IMR-90 (cell line): ENCODE measurements at regions not wholly inside any gene's neighbourhood (a gene's known extent, or its start where the extent isn't known, plus 50 kb on each side); places are given as distances from the start of the nearest gene placed in this dataset.

Experiments used
- ATAC-seq: fragments of 200-7000 bp; cut with Tn5 transposase; 2 replicates; pipeline ENCODE4 v1.9.1; 2020; ENCODE audit warnings: low read depth, mild to moderate bottlenecking, moderate library complexity
- BruUV-seq: library from RNA; stranded (reverse); fragments of 400-500 nt; replicated peaks from 2 replicates; lab custom pipeline; 2021; lab: Mats Ljungman, UMichigan
- CTCF ChIA-PET: fragments of 300-600 bp; formaldehyde crosslinking; extraction: SDS; loops from one replicate; lab custom pipeline; 2021; ENCODE audit warnings: antibody characterized with exemption; lab: Yijun Ruan, JAX
- POLR2A ChIA-PET: fragments of 300-600 bp; sonication (Branson Sonifier 250); formaldehyde crosslinking; loops from one replicate; lab custom pipeline; 2022; ENCODE audit warnings: antibody characterized with exemption; ENCODE audit not compliant: unreplicated experiment; lab: Charles Lee
- DNase-seq: peaks from one replicate; pipeline ENCODE4 v3.0.0; 2013
- H2AFZ ChIP-seq: replicated peaks from 2 replicates; pipeline ENCODE3; 2013; ENCODE audit warnings: low read length, mild to moderate bottlenecking; ENCODE audit not compliant: poor library complexity
- H2AK5ac ChIP-seq: 2 replicates; pipeline ENCODE4 v1.6.1; 2013; ENCODE audit warnings: low read depth, low read length, inconsistent platforms
- H2AK9ac ChIP-seq: replicated peaks from 2 replicates; pipeline ENCODE3; 2013; ENCODE audit warnings: mild to moderate bottlenecking, low read depth, low read length, moderate library complexity; ENCODE audit not compliant: poor library complexity
- H2BK120ac ChIP-seq: 2 replicates; pipeline ENCODE4 v1.6.1; 2013; ENCODE audit warnings: low read depth, low read length, inconsistent platforms
- H2BK15ac ChIP-seq: 3 replicates; pipeline ENCODE4 v1.6.1; 2013; ENCODE audit warnings: low read depth, low read length, inconsistent platforms
- H2BK20ac ChIP-seq: 2 replicates; pipeline ENCODE4 v1.6.1; 2013; ENCODE audit warnings: low read depth, mild to moderate bottlenecking, inconsistent platforms, low read length, moderate library complexity
- H2BK5ac ChIP-seq: 2 replicates; pipeline ENCODE4 v1.6.1; 2013; ENCODE audit warnings: mild to moderate bottlenecking, low read depth, low read length, inconsistent platforms; ENCODE audit not compliant: poor library complexity, severe bottlenecking
- H3K14ac ChIP-seq: replicated peaks from 2 replicates; pipeline ENCODE4 v1.6.1; 2013; ENCODE audit warnings: low read depth, low read length, inconsistent platforms
- H3K18ac ChIP-seq: 2 replicates; pipeline ENCODE4 v1.6.1; 2013; ENCODE audit warnings: low read depth, low read length, control low read depth
- H3K23ac ChIP-seq: 2 replicates; pipeline ENCODE4 v1.6.1; 2013; ENCODE audit warnings: low read depth, low read length, inconsistent platforms
- H3K27ac ChIP-seq: 2 replicates; pipeline ENCODE4 v1.5.1; 2013; ENCODE audit warnings: mild to moderate bottlenecking, control low read depth, low read length; ENCODE audit not compliant: insufficient read depth
- H3K27me3 ChIP-seq: 2 replicates; pipeline ENCODE4 v1.6.1; 2013; ENCODE audit warnings: low read length; ENCODE audit not compliant: control insufficient read depth, insufficient read depth
- H3K36me3 ChIP-seq: 2 replicates; pipeline ENCODE4 v1.6.1; 2013; ENCODE audit warnings: low read length, mixed read lengths; ENCODE audit not compliant: control insufficient read depth, insufficient read depth
- H3K4ac ChIP-seq: 2 replicates; pipeline ENCODE4 v1.6.1; 2013; ENCODE audit warnings: low read depth, low read length, inconsistent platforms
- H3K4me1 ChIP-seq: 2 replicates; pipeline ENCODE4 v1.6.1; 2013; ENCODE audit warnings: low read length, mixed read lengths; ENCODE audit not compliant: control insufficient read depth, insufficient read depth
- H3K4me2 ChIP-seq: 2 replicates; pipeline ENCODE4 v1.6.1; 2013; ENCODE audit warnings: low read depth, mild to moderate bottlenecking, control low read depth, low read length, moderate library complexity
- H3K4me3 ChIP-seq: 2 replicates; pipeline ENCODE4 v1.5.1; 2013; ENCODE audit warnings: low read depth, mild to moderate bottlenecking, control low read depth, low read length, moderate library complexity; ENCODE audit not compliant: insufficient read depth
- H3K56ac ChIP-seq: 2 replicates; pipeline ENCODE4 v1.6.1; 2013; ENCODE audit warnings: low read length, inconsistent platforms; ENCODE audit not compliant: insufficient read depth; ENCODE audit errors: extremely low read depth
- H3K79me1 ChIP-seq, 2 experiments: 2 replicates each; pipeline ENCODE4 v1.6.1; 2013; ENCODE audit warnings: low read length in 2 of 2, inconsistent platforms in 1 of 2, low read depth in 1 of 2
- H3K9ac ChIP-seq: 2 replicates; pipeline ENCODE4 v1.6.1; 2013; ENCODE audit warnings: low read depth, low read length, control low read depth
- H3K9me1 ChIP-seq: 2 replicates; pipeline ENCODE4 v1.6.1; 2013; ENCODE audit warnings: low read length, inconsistent platforms; ENCODE audit not compliant: insufficient read depth
- H3K9me3 ChIP-seq: 2 replicates; pipeline ENCODE4 v1.6.1; 2013; ENCODE audit warnings: low read length; ENCODE audit not compliant: control insufficient read depth, insufficient read depth
- H4K20me1 ChIP-seq: 2 replicates; pipeline ENCODE4 v1.6.1; 2013; ENCODE audit warnings: low read length, inconsistent platforms; ENCODE audit not compliant: insufficient read depth
- H4K5ac ChIP-seq: 2 replicates; pipeline ENCODE4 v1.6.1; 2013; ENCODE audit warnings: mild to moderate bottlenecking, low read depth, low read length, control low read depth
- H4K8ac ChIP-seq, 2 experiments: 2 replicates each; pipeline ENCODE4 v1.6.1; 2013; ENCODE audit warnings: low read depth in 2 of 2, low read length in 2 of 2, control low read depth in 1 of 2, inconsistent platforms in 1 of 2
- H4K91ac ChIP-seq: 2 replicates; pipeline ENCODE4 v1.6.1; 2013; ENCODE audit warnings: low read depth, low read length, inconsistent platforms; ENCODE audit not compliant: insufficient read depth
- BHLHE40 ChIP-seq: fragments of 150-350 bp; IDR thresholded peaks from 2 replicates; pipeline ENCODE4 v1.6.1; 2016; ENCODE audit warnings: mild to moderate bottlenecking, low read depth, low read length
- CEBPB ChIP-seq: IDR thresholded peaks from 2 replicates; pipeline ENCODE4 v1.6.1; 2012; ENCODE audit warnings: low read depth, low read length, improper control_type of control experiment
- CHD1 ChIP-seq: IDR thresholded peaks from 2 replicates; pipeline ENCODE4 v1.6.1; 2012; ENCODE audit warnings: low read depth, low read length, improper control_type of control experiment
- ELK1 ChIP-seq: fragments of 150-350 bp; IDR thresholded peaks from 2 replicates; pipeline ENCODE4 v1.6.1; 2016; ENCODE audit warnings: low read depth, mild to moderate bottlenecking, low read length, moderate library complexity, borderline replicate concordance
- FOS ChIP-seq: fragments of 150-350 bp; IDR thresholded peaks from 2 replicates; pipeline ENCODE4 v1.6.1; 2016; ENCODE audit warnings: low read depth, low read length
- MAFK ChIP-seq: IDR thresholded peaks from 2 replicates; pipeline ENCODE4 v1.6.1; 2012; ENCODE audit warnings: low read depth, low read length, improper control_type of control experiment
- MAZ ChIP-seq: IDR thresholded peaks from 2 replicates; pipeline ENCODE4 v1.6.1; 2012; ENCODE audit warnings: low read depth, mild to moderate bottlenecking, low read length, improper control_type of control experiment, moderate library complexity, borderline replicate concordance
- MXI1 ChIP-seq: IDR thresholded peaks from 2 replicates; pipeline ENCODE4 v1.6.1; 2012; ENCODE audit warnings: low read depth, mild to moderate bottlenecking, low read length, moderate library complexity, borderline replicate concordance
- NFE2L2 ChIP-seq: fragments of 150-350 bp; IDR thresholded peaks from 2 replicates; pipeline ENCODE4 v1.6.1; 2016; ENCODE audit warnings: low read depth, mild to moderate bottlenecking, low read length
- POLR2A ChIP-seq: IDR thresholded peaks from 2 replicates; pipeline ENCODE4 v1.6.1; 2012; ENCODE audit warnings: mild to moderate bottlenecking, low read depth, low read length
- RAD21 ChIP-seq: IDR thresholded peaks from 2 replicates; pipeline ENCODE4 v1.6.1; 2012; ENCODE audit warnings: low read length, improper control_type of control experiment
- RCOR1 ChIP-seq: IDR thresholded peaks from 2 replicates; pipeline ENCODE4 v1.6.1; 2012; ENCODE audit warnings: mild to moderate bottlenecking, low read length, improper control_type of control experiment; ENCODE audit not compliant: insufficient replicate concordance
- RFX5 ChIP-seq: IDR thresholded peaks from 2 replicates; pipeline ENCODE4 v1.8.0; 2012; ENCODE audit warnings: low read depth, mild to moderate bottlenecking, low read length, moderate library complexity
- SMC3 ChIP-seq: fragments of 150-350 bp; IDR thresholded peaks from 2 replicates; pipeline ENCODE4 v1.6.1; 2016; ENCODE audit warnings: low read depth, mild to moderate bottlenecking, antibody characterized with exemption, low read length, moderate library complexity
- USF2 ChIP-seq: fragments of 150-350 bp; IDR thresholded peaks from 2 replicates; pipeline ENCODE4 v1.6.1; 2017; ENCODE audit warnings: mild to moderate bottlenecking, antibody characterized with exemption, low read length, low read depth
- WGBS, 2 experiments: methylation state at CpG; one replicate each; pipeline versions ENCODE4 v1.1.5 to v1.1.7; 2013; ENCODE audit warnings: missing lambda C conversion rate in 2 of 2; ENCODE audit not compliant: insufficient read length in 1 of 2; ENCODE audit errors: extremely low coverage in 2 of 2; 5-methylcytosine and 5-hydroxymethylcytosine counted together
- dilution Hi-C: fragments of 300-500 bp; cut with HindIII; formaldehyde crosslinking; loops from one replicate; pipeline ENCODE4 v1.14.3; 2018; ENCODE audit warnings: low sequenced_read_pairs; ENCODE audit not compliant: unreplicated experiment
- in situ Hi-C: fragments of 300-500 bp; cut with MboI; formaldehyde crosslinking; loops from 3 replicates; pipeline ENCODE4 v1.14.3; 2019; ENCODE audit warnings: low sequenced_read_pairs, inconsistent platforms, mixed read lengths
- intact Hi-C: fragments of 100-400 bp; cut with micrococcal nuclease; formaldehyde crosslinking; loops from 2 replicates; pipeline ENCODE4 v1.10.0; 2022
- TF ChIP-seq, protein P1 (sequence below): conservative IDR thresholded peaks from 2 replicates; pipeline ENCODE4 v1.5.1; 2012; ENCODE audit warnings: mild to moderate bottlenecking, low read depth, low read length, improper control_type of control experiment

GRCh38 chr4:78667764-78668163 lies 108.4 kb upstream of the BMP2K start:
- CTCF ChIA-PET = interaction anchor here (2.0 kb wide), 1 partner anchor 12 kb away, joined by 6 read pairs; no protein-coding TSS in a partner anchor
- BruUV-seq = no TSS peak
- H3K4me2 ChIP-seq = no peak overlapping the region
- no peak overlapping the region for H2AK9ac ChIP-seq
- H3K9me1 ChIP-seq = no peaks in the 10 kb centered on the region
- H2BK5ac ChIP-seq = no peak overlapping the region
- POLR2A ChIA-PET = no interaction called here
- no peak overlapping the region for H2AK5ac ChIP-seq
- TF ChIP-seq ELK1 = no peak
- TF ChIP-seq USF2 = no peak
- no peak for TF ChIP-seq POLR2A
- TF ChIP-seq CEBPB = no peak
- TF ChIP-seq MXI1 = no peak
- no peak for TF ChIP-seq SMC3
- TF ChIP-seq NFE2L2 = no peak
- TF ChIP-seq RAD21 = no peak
- TF ChIP-seq, protein P1, sequence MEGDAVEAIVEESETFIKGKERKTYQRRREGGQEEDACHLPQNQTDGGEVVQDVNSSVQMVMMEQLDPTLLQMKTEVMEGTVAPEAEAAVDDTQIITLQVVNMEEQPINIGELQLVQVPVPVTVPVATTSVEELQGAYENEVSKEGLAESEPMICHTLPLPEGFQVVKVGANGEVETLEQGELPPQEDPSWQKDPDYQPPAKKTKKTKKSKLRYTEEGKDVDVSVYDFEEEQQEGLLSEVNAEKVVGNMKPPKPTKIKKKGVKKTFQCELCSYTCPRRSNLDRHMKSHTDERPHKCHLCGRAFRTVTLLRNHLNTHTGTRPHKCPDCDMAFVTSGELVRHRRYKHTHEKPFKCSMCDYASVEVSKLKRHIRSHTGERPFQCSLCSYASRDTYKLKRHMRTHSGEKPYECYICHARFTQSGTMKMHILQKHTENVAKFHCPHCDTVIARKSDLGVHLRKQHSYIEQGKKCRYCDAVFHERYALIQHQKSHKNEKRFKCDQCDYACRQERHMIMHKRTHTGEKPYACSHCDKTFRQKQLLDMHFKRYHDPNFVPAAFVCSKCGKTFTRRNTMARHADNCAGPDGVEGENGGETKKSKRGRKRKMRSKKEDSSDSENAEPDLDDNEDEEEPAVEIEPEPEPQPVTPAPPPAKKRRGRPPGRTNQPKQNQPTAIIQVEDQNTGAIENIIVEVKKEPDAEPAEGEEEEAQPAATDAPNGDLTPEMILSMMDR = no peak
- no peak for TF ChIP-seq FOS
- TF ChIP-seq RCOR1 = no peak
- no peak for TF ChIP-seq MAZ
- TF ChIP-seq RFX5 = no peak
- no peak for TF ChIP-seq CHD1
- TF ChIP-seq BHLHE40 = no peak
- no peak for TF ChIP-seq MAFK
- no peaks in the 10 kb centered on the region for H3K27me3 ChIP-seq
- H3K4ac ChIP-seq = no peak overlapping the region
- intact Hi-C loops = no loop called here
- H3K4me3 ChIP-seq = no peak overlapping the region
- DNase-seq (no peak), ATAC-seq (no peak)
- H2BK120ac ChIP-seq = no peak overlapping the region
- no peak overlapping the region for H4K91ac ChIP-seq
- H4K8ac ChIP-seq = no peak overlapping the region
- H3K27ac ChIP-seq = no peak overlapping the region
- 100% methylated on average over 1 of the region's 2 CpGs; no CpG with 5 or more reads in 1 of the 2 experiments for WGBS, 2 experiments
- peak overlapping the region; percentile 48; the same call in 1 of the 2 replicates for H3K23ac ChIP-seq
- no peak overlapping the region for H2BK15ac ChIP-seq
- H3K56ac ChIP-seq = no peak overlapping the region
- in situ Hi-C loops = no loop called here
- no peak overlapping the region for H4K5ac ChIP-seq
- H3K9ac ChIP-seq = no peak overlapping the region
- dilution Hi-C loops = no loop called here
- H3K14ac ChIP-seq = no peak overlapping the region
- peaks cover 2% of the 10 kb centered on the region for H3K4me1 ChIP-seq
- H2AFZ ChIP-seq = no peak overlapping the region
- no peak overlapping the region for H2BK20ac ChIP-seq
- H3K9me3 ChIP-seq = no peaks in the 10 kb centered on the region
- H3K36me3 ChIP-seq = no peaks in the 10 kb centered on the region
- H3K18ac ChIP-seq = no peak overlapping the region; the same call in 1 of the 2 replicates
- no peaks in the 10 kb centered on the region for H4K20me1 ChIP-seq
- no peaks in the 10 kb centered on the region for H3K79me1 ChIP-seq
